Activated CD8-positive, alpha-beta T cell treated with anti-CD3 and anti-CD28 coated beads for 36 hours (primary cell): ENCODE measurements at regions not wholly inside any gene's neighbourhood (a gene's known extent, or its start where the extent isn't known, plus 50 kb on each side); places are given as distances from the start of the nearest gene placed in this dataset.

Source experiments
- ATAC-seq: fragments of 200-7000 bp; cut with Tn5 transposase; one replicate; pipeline ENCODE4 v1.10.0; 2021; ENCODE audit warnings: mild to moderate bottlenecking, moderate library complexity
- CTCF ChIA-PET: fragments of 350-600 bp; sonication (Branson Sonifier 250); formaldehyde crosslinking; loops from one replicate; lab custom pipeline; 2021; ENCODE audit warnings: antibody characterized with exemption; lab: Charles Lee
- POLR2A ChIA-PET: fragments of 350-600 bp; sonication (Branson Sonifier 250); formaldehyde crosslinking; loops from one replicate; lab custom pipeline; 2021; ENCODE audit warnings: antibody characterized with exemption; lab: Charles Lee
- DNase-seq: peaks from one replicate; pipeline ENCODE4 v3.0.0-alpha.2; 2020
- H3K27ac Mint-ChIP-seq: one replicate; pipeline ENCODE4 v1.8.0; 2021; ENCODE audit warnings: mild to moderate bottlenecking, mixed read lengths
- H3K27me3 Mint-ChIP-seq: one replicate; pipeline ENCODE4 v1.8.0; 2021; ENCODE audit warnings: mixed read lengths
- H3K36me3 Mint-ChIP-seq: one replicate; pipeline ENCODE4 v1.8.0; 2021; ENCODE audit warnings: low read depth, mixed read lengths
- H3K4me1 Mint-ChIP-seq: one replicate; pipeline ENCODE4 v1.8.0; 2021; ENCODE audit warnings: low read depth, mixed read lengths
- H3K4me3 Mint-ChIP-seq: one replicate; pipeline ENCODE4 v1.8.0; 2021; ENCODE audit warnings: mild to moderate bottlenecking, moderate library complexity, mixed read lengths
- H3K9me3 Mint-ChIP-seq: one replicate; pipeline ENCODE4 v1.8.0; 2021; ENCODE audit warnings: mixed read lengths
- CTCF ChIP-seq: fragments of 200-600 bp; IDR thresholded peaks from one replicate; pipeline ENCODE4 v1.8.0; 2022; ENCODE audit warnings: antibody characterized with exemption, mild to moderate bottlenecking
- intact Hi-C: fragments of 100-400 bp; cut with micrococcal nuclease; formaldehyde crosslinking; loops from one replicate; pipeline ENCODE4 v1.10.0; 2022

- no peaks in the 10 kb centered on the region for H3K9me3 Mint-ChIP-seq
- no peaks in the 10 kb centered on the region for H3K36me3 Mint-ChIP-seq
- POLR2A ChIA-PET, result interaction anchor here (0.9 kb wide), 1 partner anchor 36 kb away, joined by 5 read pairs; no protein-coding TSS in a partner anchor
- no peaks in the 10 kb centered on the region for H3K4me1 Mint-ChIP-seq
- H3K27me3 Mint-ChIP-seq, result no peaks in the 10 kb centered on the region
- no peak for TF ChIP-seq CTCF
- CTCF ChIA-PET, result no interaction called here
- no peak for DNase-seq
- no peak overlapping the region for H3K27ac Mint-ChIP-seq
- intact Hi-C loops, result loop anchor here (10.0 kb wide), 1 partner anchor 59 kb away; no protein-coding TSS in a partner anchor
- H3K4me3 Mint-ChIP-seq, result no peak overlapping the region
- no peak for ATAC-seq
Observed at GRCh38 chr9:23606107-23606506, 219.9 kb downstream of the ELAVL2 start.

GRCh38 chr9:23608456-23608855 is 217.6 kb downstream of the ELAVL2 start:
- POLR2A ChIA-PET, result no interaction called here
- Mint-ChIP-seq H3K27me3 (no peaks in the 10 kb centered on the region), H3K27ac (no peak overlapping the region), H3K9me3 (no peaks in the 10 kb centered on the region), H3K4me3 (no peak overlapping the region), H3K36me3 (no peaks in the 10 kb centered on the region), H3K4me1 (no peaks in the 10 kb centered on the region)
- intact Hi-C loops, result loop anchor here (10.0 kb wide), 1 partner anchor 56 kb away; no protein-coding TSS in a partner anchor
- ATAC-seq, result no peak
- CTCF ChIA-PET, result no interaction called here
- TF ChIP-seq CTCF, result no peak
- no peak for DNase-seq

- ChIA-PET CTCF (no interaction called here), POLR2A (no interaction called here)
- TF ChIP-seq CTCF, result no peak
- intact Hi-C loops, result no loop called here
- Mint-ChIP-seq H3K27me3 (no peaks in the 10 kb centered on the region), H3K4me1 (no peaks in the 10 kb centered on the region), H3K27ac (no peak overlapping the region), H3K4me3 (no peak overlapping the region), H3K9me3 (peaks cover 2% of the 10 kb centered on the region), H3K36me3 (no peaks in the 10 kb centered on the region)
- ATAC-seq (no peak), DNase-seq (no peak)
Observed at GRCh38 chr9:23611869-23612268, 214.2 kb downstream of the ELAVL2 start.

GRCh38 chr9:23615569-23615968 is 210.5 kb downstream of the ELAVL2 start:
- Mint-ChIP-seq H3K4me3 (no peak overlapping the region), H3K27me3 (no peaks in the 10 kb centered on the region), H3K4me1 (no peaks in the 10 kb centered on the region), H3K36me3 (no peaks in the 10 kb centered on the region), H3K9me3 (peaks cover 2% of the 10 kb centered on the region), H3K27ac (no peak overlapping the region)
- TF ChIP-seq CTCF, result no peak
- no peak for ATAC-seq
- CTCF ChIA-PET, result no interaction called here
- intact Hi-C loops, result no loop called here
- POLR2A ChIA-PET, result no interaction called here
- no peak for DNase-seq

GRCh38 chr9:23621188-23621587 is 204.9 kb downstream of the ELAVL2 start:
- Mint-ChIP-seq H3K4me1 (no peaks in the 10 kb centered on the region), H3K9me3 (peaks cover 2% of the 10 kb centered on the region), H3K27me3 (no peaks in the 10 kb centered on the region), H3K36me3 (no peaks in the 10 kb centered on the region), H3K4me3 (no peak overlapping the region), H3K27ac (no peak overlapping the region)
- ChIA-PET POLR2A (no interaction called here), CTCF (no interaction called here)
- intact Hi-C loops, result no loop called here
- DNase-seq, result no peak
- ATAC-seq, result no peak
- no peak for TF ChIP-seq CTCF
